ENCODE measurements at regions not wholly inside any gene's neighbourhood (a gene's known extent, or its start where the extent isn't known, plus 50 kb on each side); places are given as distances from the start of the nearest gene placed in this dataset.

GRCh38 chr12:31781894-31782540 lies 53.2 kb upstream of the AMN1 start:
- DNase-seq (ENCODE audit: low spot score): no peak

GRCh38 chr12:31780096-31780495 lies 51.3 kb upstream of the AMN1 start:
- DNase-seq (ENCODE audit: low spot score): no peak

DNA sequence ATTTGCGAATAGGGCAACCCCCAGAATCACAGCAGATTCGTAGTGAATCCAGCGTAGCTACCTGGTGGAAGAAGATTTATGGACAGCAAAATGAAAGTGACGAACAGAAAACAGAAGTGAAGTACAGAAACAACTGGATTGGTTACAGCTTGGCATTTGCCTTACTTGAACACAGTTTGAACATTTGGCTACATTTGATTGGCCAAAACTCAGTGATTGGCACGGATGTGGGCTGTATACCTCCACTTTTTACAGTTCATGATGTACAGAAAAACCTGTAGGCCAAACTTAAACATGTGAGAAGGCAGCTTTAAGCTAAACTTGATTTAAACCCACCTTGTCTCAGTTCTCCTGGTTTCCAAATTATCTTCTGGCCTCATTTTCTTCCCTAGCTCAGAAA lies 49.9 kb upstream of the AMN1 start:
- no peak for DNase-seq (ENCODE audit: low spot score)
